ENCODE measurements at regions not wholly inside any gene's neighbourhood (a gene's known extent, or its start where the extent isn't known, plus 50 kb on each side); places are given as distances from the start of the nearest gene placed in this dataset.
"Not testable (repeated sequence)": the region's sequence is repeated elsewhere in the genome, so short reads cannot be mapped to it uniquely, and the experiment has no call there.

GRCh38 chr10:21047511-21047910, 150.4 kb upstream of the NEBL start:
- no peak for DNase-seq

GRCh38 chr10:21047096-21047495, 150.0 kb upstream of the NEBL start:
- DNase-seq: no peak

GRCh38 chr10:21043044-21043443, 145.9 kb upstream of the NEBL start:
- no peak for DNase-seq

GRCh38 chr10:21042536-21042935, 145.4 kb upstream of the NEBL start:
- DNase-seq: no peak

GRCh38 chr10:21041763-21042458, 144.8 kb upstream of the NEBL start:
- DNase-seq: no peak

- DNase-seq: no peak
These were observed 142.6 kb upstream of the NEBL start for GRCh38 chr10:21039721-21040120.

- DNase-seq: no peak
These were observed 139.6 kb upstream of the NEBL start for GRCh38 chr10:21036757-21037156.

- not testable (repeated sequence) for DNase-seq
These were observed 137.7 kb upstream of the NEBL start for GRCh38 chr10:21034770-21035169.

GRCh38 chr10:21034241-21034640, 137.1 kb upstream of the NEBL start:
- no peak for DNase-seq

GRCh38 chr10:21032587-21033319, 135.6 kb upstream of the NEBL start:
- no peak for DNase-seq

GRCh38 chr10:21031232-21031795, 134.2 kb upstream of the NEBL start:
- DNase-seq: no peak

- DNase-seq: no peak
These were observed 133.0 kb upstream of the NEBL start for GRCh38 chr10:21030091-21030490.

GRCh38 chr10:21022821-21023220, 125.7 kb upstream of the NEBL start:
- no peak for DNase-seq

- no peak for DNase-seq
These were observed 124.9 kb upstream of the NEBL start for GRCh38 chr10:21021843-21022594.

GRCh38 chr10:21021231-21021630, 124.1 kb upstream of the NEBL start:
- DNase-seq: no peak

- no peak for DNase-seq
These were observed 123.4 kb upstream of the NEBL start for GRCh38 chr10:21020545-21020944.

- DNase-seq: no peak
These were observed 122.3 kb upstream of the NEBL start for GRCh38 chr10:21019436-21019835.

- DNase-seq: no peak
These were observed 118.7 kb upstream of the NEBL start for GRCh38 chr10:21015851-21016250.

- DNase-seq: no peak
These were observed 117.0 kb upstream of the NEBL start for GRCh38 chr10:21014141-21014540.

GRCh38 chr10:21011433-21012018, 114.4 kb upstream of the NEBL start:
- no peak for DNase-seq

GRCh38 chr10:21010615-21011014, 113.5 kb upstream of the NEBL start:
- DNase-seq: no peak

- no peak for DNase-seq
These were observed 106.2 kb upstream of the NEBL start for GRCh38 chr10:21003240-21003822.
